ENCODE measurements at regions not wholly inside any gene's neighbourhood (a gene's known extent, or its start where the extent isn't known, plus 50 kb on each side); places are given as distances from the start of the nearest gene placed in this dataset.
"Not testable (repeated sequence)": the region's sequence is repeated elsewhere in the genome, so short reads cannot be mapped to it uniquely, and the experiment has no call there.

- intact Hi-C loops (cut with micrococcal nuclease) = not testable (repeated sequence)
These were observed 99.9 kb upstream of the THUMPD2 start for GRCh38 chr2:39879001-39879400.

GRCh38 chr2:39875914-39876267 is 96.8 kb upstream of the THUMPD2 start:
- intact Hi-C loops (cut with micrococcal nuclease) = no loop called here

- intact Hi-C loops (cut with micrococcal nuclease) = no loop called here
These were observed 96.3 kb upstream of the THUMPD2 start for GRCh38 chr2:39875182-39875913.

GRCh38 chr2:39874236-39874635 is 95.2 kb upstream of the THUMPD2 start:
- intact Hi-C loops (cut with micrococcal nuclease) = no loop called here

GRCh38 chr2:39873586-39873985 is 94.5 kb upstream of the THUMPD2 start:
- intact Hi-C loops (cut with micrococcal nuclease) = no loop called here

- intact Hi-C loops (cut with micrococcal nuclease) = no loop called here
These were observed 93.7 kb upstream of the THUMPD2 start for GRCh38 chr2:39872748-39873147.

GRCh38 chr2:39871291-39871761 is 92.3 kb upstream of the THUMPD2 start:
- intact Hi-C loops (cut with micrococcal nuclease) = no loop called here

- intact Hi-C loops (cut with micrococcal nuclease) = no loop called here
These were observed 91.8 kb upstream of the THUMPD2 start for GRCh38 chr2:39870871-39871270.

- intact Hi-C loops (cut with micrococcal nuclease) = no loop called here
These were observed 88.2 kb upstream of the THUMPD2 start for GRCh38 chr2:39867268-39867667.

GRCh38 chr2:39865751-39866150 is 86.7 kb upstream of the THUMPD2 start:
- intact Hi-C loops (cut with micrococcal nuclease) = no loop called here

- intact Hi-C loops (cut with micrococcal nuclease) = not testable (repeated sequence)
These were observed 84.6 kb upstream of the THUMPD2 start for GRCh38 chr2:39863672-39864071.

GRCh38 chr2:39860538-39860937 is 81.5 kb upstream of the THUMPD2 start:
- intact Hi-C loops (cut with micrococcal nuclease) = no loop called here

GRCh38 chr2:39858677-39859076 is 79.6 kb upstream of the THUMPD2 start:
- intact Hi-C loops (cut with micrococcal nuclease) = no loop called here

- intact Hi-C loops (cut with micrococcal nuclease) = no loop called here
These were observed 76.8 kb upstream of the THUMPD2 start for GRCh38 chr2:39855856-39856255.

GRCh38 chr2:39854771-39855170 is 75.7 kb upstream of the THUMPD2 start:
- intact Hi-C loops (cut with micrococcal nuclease) = no loop called here

GRCh38 chr2:39852831-39853230 is 73.8 kb upstream of the THUMPD2 start:
- intact Hi-C loops (cut with micrococcal nuclease) = no loop called here

- intact Hi-C loops (cut with micrococcal nuclease) = no loop called here
These were observed 72.6 kb upstream of the THUMPD2 start for GRCh38 chr2:39851651-39852110.

- intact Hi-C loops (cut with micrococcal nuclease) = no loop called here
These were observed 72.2 kb upstream of the THUMPD2 start for GRCh38 chr2:39851251-39851650.

- intact Hi-C loops (cut with micrococcal nuclease) = no loop called here
These were observed 71.0 kb upstream of the THUMPD2 start for GRCh38 chr2:39849982-39850526.

GRCh38 chr2:39849064-39849463 is 70.0 kb upstream of the THUMPD2 start:
- intact Hi-C loops (cut with micrococcal nuclease) = no loop called here

- intact Hi-C loops (cut with micrococcal nuclease) = no loop called here
These were observed 66.5 kb upstream of the THUMPD2 start for GRCh38 chr2:39845460-39846146.

- intact Hi-C loops (cut with micrococcal nuclease) = no loop called here
These were observed 60.3 kb upstream of the THUMPD2 start for GRCh38 chr2:39839261-39839848.
